GM12878 (cell line): ENCODE measurements at regions not wholly inside any gene's neighbourhood (a gene's known extent, or its start where the extent isn't known, plus 50 kb on each side); places are given as distances from the start of the nearest gene placed in this dataset.

Experiments
- BMI1 ChIP-seq: fragments of 450-650 bp; IDR thresholded peaks from 2 replicates; pipeline ENCODE4 v1.6.1; 2016; ENCODE audit warnings: mild to moderate bottlenecking, moderate library complexity, borderline replicate concordance
- CHD4 ChIP-seq: fragments of 200-600 bp; sonication (generic); IDR thresholded peaks from 2 replicates; pipeline ENCODE4 v1.6.1; 2016; ENCODE audit warnings: mild to moderate bottlenecking
- CREB1 ChIP-seq: IDR thresholded peaks from 2 replicates; pipeline ENCODE4 v1.6.1; 2012; ENCODE audit warnings: low read depth, mild to moderate bottlenecking, inconsistent platforms
- EP300 ChIP-seq, 2 experiments: fragments of 150-350 bp in 1 of 2; IDR thresholded peaks; 2 replicates each; pipeline ENCODE4 v1.6.1; 2011 to 2012; ENCODE audit warnings: low read depth in 2 of 2, low read length in 2 of 2, borderline replicate concordance in 1 of 2, improper control_type of control experiment in 1 of 2, inconsistent platforms in 1 of 2; ENCODE audit not compliant: control insufficient read depth in 1 of 2
- NFXL1 ChIP-seq: fragments of 450-650 bp; IDR thresholded peaks from 2 replicates; pipeline ENCODE4 v1.6.1; 2017; ENCODE audit warnings: antibody characterized with exemption, mild to moderate bottlenecking, borderline replicate concordance
- POLR2AphosphoS2 ChIP-seq: IDR thresholded peaks from 2 replicates; pipeline ENCODE4 v1.6.1; 2011; ENCODE audit warnings: low read depth, mild to moderate bottlenecking, low read length, improper control_type of control experiment, moderate library complexity
- RB1 ChIP-seq: fragments of 450-650 bp; formaldehyde crosslinking; IDR thresholded peaks from 2 replicates; pipeline ENCODE4 v1.6.1; 2017; ENCODE audit warnings: mild to moderate bottlenecking, borderline replicate concordance
- RBBP5 ChIP-seq: fragments of 200-600 bp; sonication (generic); conservative IDR thresholded peaks from 2 replicates; pipeline ENCODE4 v1.6.1; 2016
- RUNX3 ChIP-seq: IDR thresholded peaks from 2 replicates; pipeline ENCODE4 v1.6.1; 2012; ENCODE audit warnings: low read length, inconsistent platforms
- SIX5 ChIP-seq: IDR thresholded peaks from 2 replicates; pipeline ENCODE4 v1.6.1; 2011; ENCODE audit warnings: mild to moderate bottlenecking, low read depth, low read length, moderate library complexity; ENCODE audit not compliant: severe bottlenecking
- STAT1 ChIP-seq: fragments of 450-650 bp; conservative IDR thresholded peaks from 2 replicates; pipeline ENCODE4 v1.6.1; 2014; ENCODE audit warnings: antibody characterized with exemption, mild to moderate bottlenecking
- TCF7 ChIP-seq: IDR thresholded peaks from 2 replicates; pipeline ENCODE4 v1.6.1; 2014; ENCODE audit warnings: antibody characterized with exemption, borderline replicate concordance
- TF ChIP-seq, protein P1 (sequence below): fragments of 450-650 bp; IDR thresholded peaks from 2 replicates; pipeline ENCODE4 v1.6.1; 2017; ENCODE audit warnings: mild to moderate bottlenecking, moderate library complexity
- TF ChIP-seq, protein P2 (sequence below): IDR thresholded peaks from 2 replicates; pipeline ENCODE4 v1.6.1; 2011; ENCODE audit warnings: borderline replicate concordance, low read depth, mild to moderate bottlenecking, moderate library complexity, mixed read lengths, low read length; ENCODE audit not compliant: insufficient read depth; ENCODE audit errors: extremely low read length
- TF ChIP-seq, protein P3 (sequence below): fragments of 450-650 bp; IDR thresholded peaks from 2 replicates; pipeline ENCODE4 v1.6.1; 2014; ENCODE audit warnings: mild to moderate bottlenecking

DNA sequence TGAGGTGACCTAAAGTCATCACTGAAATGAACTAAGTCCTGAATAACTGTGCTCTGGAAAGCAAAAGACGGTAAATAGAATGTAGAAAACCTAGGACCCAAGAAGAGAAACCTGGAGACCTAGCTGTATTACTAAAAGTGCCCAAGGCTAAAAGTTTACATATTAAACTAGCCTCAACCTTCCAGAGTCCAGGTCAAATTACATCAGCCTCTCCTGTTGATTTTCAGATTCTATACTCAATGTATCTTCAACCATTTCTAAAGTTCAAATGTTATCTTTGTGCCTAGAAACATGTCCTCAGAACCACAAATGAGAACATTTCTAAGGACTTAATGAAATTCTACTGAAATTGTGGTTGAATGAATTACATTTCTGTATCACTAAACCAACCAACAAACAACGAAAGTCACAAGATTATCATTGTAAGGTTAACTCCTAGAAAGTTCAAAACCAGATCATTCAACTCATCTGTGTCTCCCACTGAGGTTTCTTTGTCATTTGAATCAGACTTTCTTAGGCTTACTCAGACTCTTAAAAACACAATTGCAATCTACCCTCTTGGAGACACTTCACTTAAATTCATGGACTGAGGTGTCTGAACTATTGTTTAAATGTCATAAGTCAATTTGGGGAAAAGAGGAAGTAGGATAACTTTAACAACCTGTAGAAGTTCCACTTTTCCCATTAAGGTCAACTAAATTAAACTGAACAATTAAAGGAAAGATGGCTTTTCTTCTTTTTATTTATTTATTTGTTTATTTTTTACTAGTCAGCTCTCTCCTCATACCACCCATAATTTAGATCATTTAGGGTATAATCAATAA, 207.7 kb downstream of the BARHL2 start (continued):
- TF ChIP-seq, protein P1, sequence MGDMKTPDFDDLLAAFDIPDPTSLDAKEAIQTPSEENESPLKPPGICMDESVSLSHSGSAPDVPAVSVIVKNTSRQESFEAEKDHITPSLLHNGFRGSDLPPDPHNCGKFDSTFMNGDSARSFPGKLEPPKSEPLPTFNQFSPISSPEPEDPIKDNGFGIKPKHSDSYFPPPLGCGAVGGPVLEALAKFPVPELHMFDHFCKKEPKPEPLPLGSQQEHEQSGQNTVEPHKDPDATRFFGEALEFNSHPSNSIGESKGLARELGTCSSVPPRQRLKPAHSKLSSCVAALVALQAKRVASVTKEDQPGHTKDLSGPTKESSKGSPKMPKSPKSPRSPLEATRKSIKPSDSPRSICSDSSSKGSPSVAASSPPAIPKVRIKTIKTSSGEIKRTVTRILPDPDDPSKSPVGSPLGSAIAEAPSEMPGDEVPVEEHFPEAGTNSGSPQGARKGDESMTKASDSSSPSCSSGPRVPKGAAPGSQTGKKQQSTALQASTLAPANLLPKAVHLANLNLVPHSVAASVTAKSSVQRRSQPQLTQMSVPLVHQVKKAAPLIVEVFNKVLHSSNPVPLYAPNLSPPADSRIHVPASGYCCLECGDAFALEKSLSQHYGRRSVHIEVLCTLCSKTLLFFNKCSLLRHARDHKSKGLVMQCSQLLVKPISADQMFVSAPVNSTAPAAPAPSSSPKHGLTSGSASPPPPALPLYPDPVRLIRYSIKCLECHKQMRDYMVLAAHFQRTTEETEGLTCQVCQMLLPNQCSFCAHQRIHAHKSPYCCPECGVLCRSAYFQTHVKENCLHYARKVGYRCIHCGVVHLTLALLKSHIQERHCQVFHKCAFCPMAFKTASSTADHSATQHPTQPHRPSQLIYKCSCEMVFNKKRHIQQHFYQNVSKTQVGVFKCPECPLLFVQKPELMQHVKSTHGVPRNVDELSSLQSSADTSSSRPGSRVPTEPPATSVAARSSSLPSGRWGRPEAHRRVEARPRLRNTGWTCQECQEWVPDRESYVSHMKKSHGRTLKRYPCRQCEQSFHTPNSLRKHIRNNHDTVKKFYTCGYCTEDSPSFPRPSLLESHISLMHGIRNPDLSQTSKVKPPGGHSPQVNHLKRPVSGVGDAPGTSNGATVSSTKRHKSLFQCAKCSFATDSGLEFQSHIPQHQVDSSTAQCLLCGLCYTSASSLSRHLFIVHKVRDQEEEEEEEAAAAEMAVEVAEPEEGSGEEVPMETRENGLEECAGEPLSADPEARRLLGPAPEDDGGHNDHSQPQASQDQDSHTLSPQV: 0 out of 2 replicates have a peak, but pooled peaks have one; percentile 48
- TF ChIP-seq STAT1 (no peak), CREB1 (no peak), POLR2AphosphoS2 (no peak), EP300 (IDR thresholded peaks at IDR 0.05; ENCODE audit: borderline replicate concordance in 1 of 2, control insufficient read depth in 1 of 2, low read depth in 2 of 2, low read length in 2 of 2) (peak; percentile 28 to 62; a peak in 2 of 4 replicates), SIX5 (no peak), NFXL1 (no peak), BMI1 (peak; percentile 15; the same call in 1 of the 2 replicates), RB1 (no peak), CHD4 (no peak), RBBP5 (no peak), RUNX3 (peak; percentile 55), TCF7 (no peak)
- TF ChIP-seq, protein P2, sequence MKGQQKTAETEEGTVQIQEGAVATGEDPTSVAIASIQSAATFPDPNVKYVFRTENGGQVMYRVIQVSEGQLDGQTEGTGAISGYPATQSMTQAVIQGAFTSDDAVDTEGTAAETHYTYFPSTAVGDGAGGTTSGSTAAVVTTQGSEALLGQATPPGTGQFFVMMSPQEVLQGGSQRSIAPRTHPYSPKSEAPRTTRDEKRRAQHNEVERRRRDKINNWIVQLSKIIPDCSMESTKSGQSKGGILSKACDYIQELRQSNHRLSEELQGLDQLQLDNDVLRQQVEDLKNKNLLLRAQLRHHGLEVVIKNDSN: no peak
- TF ChIP-seq, protein P3, sequence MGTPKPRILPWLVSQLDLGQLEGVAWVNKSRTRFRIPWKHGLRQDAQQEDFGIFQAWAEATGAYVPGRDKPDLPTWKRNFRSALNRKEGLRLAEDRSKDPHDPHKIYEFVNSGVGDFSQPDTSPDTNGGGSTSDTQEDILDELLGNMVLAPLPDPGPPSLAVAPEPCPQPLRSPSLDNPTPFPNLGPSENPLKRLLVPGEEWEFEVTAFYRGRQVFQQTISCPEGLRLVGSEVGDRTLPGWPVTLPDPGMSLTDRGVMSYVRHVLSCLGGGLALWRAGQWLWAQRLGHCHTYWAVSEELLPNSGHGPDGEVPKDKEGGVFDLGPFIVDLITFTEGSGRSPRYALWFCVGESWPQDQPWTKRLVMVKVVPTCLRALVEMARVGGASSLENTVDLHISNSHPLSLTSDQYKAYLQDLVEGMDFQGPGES: no peak
